ENCODE measurements at regions not wholly inside any gene's neighbourhood (a gene's known extent, or its start where the extent isn't known, plus 50 kb on each side); places are given as distances from the start of the nearest gene placed in this dataset.

- no peak for TF ChIP-seq POLR2AphosphoS5 (IDR thresholded peaks at IDR 0.05; ENCODE audit: low read depth, low read length)
- no peak for TF ChIP-seq REST (IDR thresholded peaks at IDR 0.05; ENCODE audit: insufficient read depth in 1 of 2, low read depth in 2 of 2, low read length in 2 of 2)
- no peak for TF ChIP-seq TAF1 (IDR thresholded peaks at IDR 0.05; ENCODE audit: borderline replicate concordance, insufficient read depth, low read length)
- no peak for TF ChIP-seq SIN3A (IDR thresholded peaks at IDR 0.05; ENCODE audit: borderline replicate concordance, insufficient read depth, low read length)
- no peak for TF ChIP-seq FOXP2 (optimal IDR thresholded peaks at IDR 0.05; ENCODE audit: borderline replicate concordance, extremely low read depth, extremely low read length, insufficient read depth)
Measured at GRCh38 chr2:55114597-55114996, 64.3 kb upstream of the RTN4 start.
